GM19395 (cell line): ENCODE measurements at regions not wholly inside any gene's neighbourhood (a gene's known extent, or its start where the extent isn't known, plus 50 kb on each side); places are given as distances from the start of the nearest gene placed in this dataset.

Experiments
- ATAC-seq: cut with Tn5 transposase; IDR thresholded peaks from one replicate; pipeline ENCODE4 v1.9.1; 2021; ENCODE audit warnings: mild to moderate bottlenecking, moderate library complexity; ENCODE audit not compliant: unreplicated experiment

DNA sequence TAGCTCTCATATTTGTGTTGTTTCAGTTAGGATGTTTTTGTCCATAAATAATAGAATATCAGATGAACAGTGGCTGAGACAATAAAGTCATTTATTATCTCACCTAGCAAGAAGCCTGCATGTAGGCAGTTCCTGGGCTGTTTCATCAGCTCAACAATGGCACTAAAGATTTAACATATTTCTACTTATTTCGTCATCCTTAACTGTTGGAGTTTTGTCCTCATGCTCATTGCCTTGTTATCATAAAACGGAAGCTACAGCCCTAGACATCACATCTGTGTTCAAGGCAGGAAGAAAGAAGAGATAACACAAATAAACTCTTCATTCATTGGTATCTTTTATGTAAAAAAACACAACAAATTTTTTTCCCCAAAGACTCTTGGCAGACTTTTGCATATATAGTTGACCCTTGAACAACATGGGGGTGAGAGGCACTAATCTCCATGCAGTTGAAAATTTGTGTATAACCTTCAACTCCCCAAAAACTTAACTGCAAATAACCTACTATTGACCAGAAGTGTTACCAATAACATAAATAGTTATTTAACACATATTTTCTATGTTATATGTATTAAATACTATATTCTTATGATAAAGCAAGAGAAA is 277.2 kb upstream of the ADRA1B start:
- no peak for ATAC-seq

DNA sequence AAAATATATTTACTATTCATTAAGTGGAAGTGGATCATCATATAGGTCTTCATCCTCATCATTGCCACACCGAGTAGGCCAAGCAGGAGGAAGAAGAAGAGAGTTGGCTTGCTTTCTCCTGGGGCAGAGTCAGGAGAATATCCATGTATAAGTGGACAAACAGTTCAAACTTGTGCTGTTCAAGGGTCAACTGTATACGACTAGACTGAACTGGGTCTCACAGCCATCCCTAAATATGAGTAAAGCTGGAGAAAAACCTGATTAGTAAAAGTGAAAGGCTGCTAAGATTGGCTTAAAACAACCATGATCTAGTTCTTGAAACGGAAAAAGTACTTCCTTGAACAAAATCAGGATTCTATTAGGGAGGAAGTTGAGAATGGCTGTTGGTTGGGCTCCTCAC is 276.7 kb upstream of the ADRA1B start:
- no peak for ATAC-seq

DNA sequence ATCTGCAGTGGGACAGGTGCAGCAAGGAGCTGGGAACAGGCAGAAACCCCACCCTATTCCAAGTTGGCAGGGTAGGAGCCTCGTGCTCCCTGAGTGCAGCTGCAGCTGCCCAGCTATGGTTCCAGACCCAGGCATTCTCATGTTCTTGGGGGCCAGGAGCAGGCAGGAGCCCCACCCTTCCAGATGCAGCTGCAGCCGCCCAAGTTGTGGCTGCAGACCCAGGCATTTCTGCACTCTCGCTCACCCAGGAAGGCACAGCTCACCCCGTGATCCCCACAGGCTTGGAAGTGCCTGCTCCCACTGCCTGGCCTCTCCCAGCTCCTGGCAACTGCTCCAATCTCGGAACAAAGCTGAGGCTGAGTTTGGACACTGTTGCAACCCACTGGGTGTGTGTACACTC is 275.8 kb upstream of the ADRA1B start:
- no peak for ATAC-seq

DNA sequence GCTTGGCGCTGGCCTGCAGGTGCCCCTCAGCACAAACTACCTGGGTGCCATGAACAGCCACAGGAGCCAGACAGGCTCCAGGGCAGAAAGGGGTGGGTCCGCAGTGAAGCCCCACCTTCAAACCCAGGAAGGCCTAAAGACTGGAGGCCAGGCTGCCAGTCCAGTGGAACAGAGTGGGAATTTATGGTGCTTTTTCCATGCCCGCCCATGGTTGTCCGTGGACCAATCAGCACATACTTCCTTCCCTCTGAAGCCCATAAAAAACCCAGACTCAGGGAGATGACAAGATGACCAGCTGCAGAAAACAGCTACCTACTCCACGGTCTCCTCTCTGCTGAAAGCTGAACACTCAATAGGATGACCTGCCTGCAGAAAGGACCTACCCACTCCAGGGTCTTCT is 275.4 kb upstream of the ADRA1B start:
- no peak for ATAC-seq

DNA sequence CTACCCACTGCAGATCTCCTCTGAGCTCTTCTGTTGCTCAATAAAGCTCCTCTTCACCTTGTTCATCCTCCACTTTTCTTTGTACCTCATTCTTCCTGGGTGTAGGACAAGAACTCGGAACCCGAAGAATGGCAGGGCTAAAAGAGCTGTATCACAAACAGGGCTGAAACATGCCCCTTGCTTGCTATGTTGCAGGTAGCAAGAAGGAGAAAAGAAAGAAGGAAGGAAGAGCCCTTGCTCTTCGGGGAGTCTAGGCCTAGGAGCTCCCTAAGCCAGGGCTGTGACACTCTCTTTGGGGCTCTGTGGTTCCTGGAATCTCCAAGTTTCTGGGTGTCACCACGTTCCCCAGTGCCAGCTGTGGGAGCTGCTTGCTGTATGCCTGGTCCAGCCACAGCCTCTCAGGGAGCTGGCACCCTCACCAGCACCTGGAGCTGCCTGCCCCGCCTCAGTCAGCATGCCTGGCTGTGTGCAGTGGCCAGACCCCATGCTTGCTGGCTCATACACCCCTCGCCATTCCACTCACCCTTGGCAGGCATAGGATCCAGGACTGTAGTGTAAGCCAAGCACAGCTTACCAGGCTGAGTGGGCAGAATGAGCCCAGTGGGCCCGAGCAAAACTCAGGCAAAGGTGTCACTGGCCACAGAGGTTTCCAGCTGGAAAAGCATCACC is 274.8 kb upstream of the ADRA1B start:
- no peak for ATAC-seq

DNA sequence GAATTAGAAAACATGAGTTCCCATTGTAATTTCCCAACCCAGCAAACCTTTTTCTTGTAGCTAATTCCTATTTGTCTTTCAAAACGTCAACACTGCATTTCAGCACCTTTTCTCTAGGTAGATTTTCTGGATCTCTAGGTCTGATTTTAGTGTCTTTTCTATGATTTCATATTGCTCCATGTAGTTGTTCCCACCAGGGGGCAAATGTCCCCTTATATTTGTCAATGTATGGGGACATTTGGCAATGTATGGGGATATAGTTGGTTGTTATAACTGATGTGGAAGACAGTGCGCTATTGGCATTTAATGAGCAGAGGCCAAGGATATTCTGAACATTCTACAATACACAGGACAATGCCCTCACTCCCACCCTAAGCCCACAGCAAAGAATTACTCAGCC is 273.9 kb upstream of the ADRA1B start:
- no peak for ATAC-seq

DNA sequence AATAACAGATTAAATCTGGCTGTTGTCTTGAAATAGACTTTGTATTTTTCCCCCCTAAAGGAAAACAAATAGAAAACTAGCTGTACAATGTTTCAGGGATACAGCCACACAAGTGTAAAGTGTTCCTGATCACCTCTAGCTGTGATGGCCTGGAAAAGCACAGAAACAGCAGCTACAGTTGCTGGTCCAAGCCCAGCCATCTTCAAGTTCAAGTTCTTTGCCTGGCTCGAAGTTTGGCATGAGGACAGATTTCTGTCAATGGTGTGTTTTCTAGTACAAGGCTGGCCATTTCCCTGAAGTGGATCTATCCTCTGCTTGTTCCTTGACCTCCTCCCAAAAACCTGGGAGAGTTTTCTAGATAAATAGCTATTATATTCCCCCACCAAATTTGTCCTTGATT is 272.2 kb upstream of the ADRA1B start:
- no peak for ATAC-seq

DNA sequence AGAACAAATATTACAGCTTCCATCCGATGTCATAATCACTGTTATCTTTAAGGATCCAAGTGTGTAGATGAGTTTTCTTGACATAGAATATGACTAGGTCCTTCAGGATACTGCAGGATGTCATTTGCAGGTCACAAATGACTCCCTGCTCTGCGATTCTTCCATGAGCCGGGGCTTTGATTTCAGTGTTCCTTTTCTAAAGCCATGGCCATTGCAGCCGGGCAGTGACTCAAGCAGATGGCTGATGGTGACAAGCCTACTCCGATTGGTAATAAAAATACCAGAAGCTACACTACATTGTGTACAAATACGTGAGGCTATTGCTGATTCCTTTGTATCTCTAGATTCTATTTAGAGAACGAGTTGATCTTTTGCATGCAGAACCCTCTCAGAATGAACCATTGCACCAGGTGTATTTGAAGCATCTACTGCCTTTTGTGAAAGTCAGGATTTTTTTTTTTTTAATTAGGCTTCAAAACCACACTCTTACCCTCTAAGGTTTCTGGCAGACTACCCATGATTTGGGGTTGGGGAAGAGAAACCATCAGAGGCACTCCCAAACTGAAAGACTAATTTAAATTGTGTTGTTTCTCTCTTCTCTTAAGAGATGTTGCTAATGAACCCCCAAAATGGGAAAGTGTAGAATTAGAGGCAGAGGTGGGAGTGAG is 271.0 kb upstream of the ADRA1B start:
- ATAC-seq = no peak

DNA sequence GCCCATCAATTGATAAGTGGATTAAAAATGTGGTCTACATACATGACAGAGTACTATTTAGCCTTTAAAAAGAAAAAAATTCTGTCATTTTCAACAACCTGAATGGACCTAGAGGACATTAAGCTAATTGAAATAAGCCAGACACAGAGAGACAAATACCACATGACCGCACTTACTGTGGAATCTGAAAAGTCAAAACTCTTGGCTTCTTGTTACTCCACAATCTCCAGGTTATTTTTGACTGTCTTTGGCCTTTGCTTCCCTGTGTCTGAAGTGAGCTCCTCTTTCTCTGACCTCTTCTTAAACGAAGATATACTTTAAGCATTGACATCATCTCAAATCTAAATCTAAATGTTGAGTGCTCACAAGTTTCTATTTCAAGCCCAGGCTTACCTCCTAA is 265.5 kb upstream of the ADRA1B start:
- no peak for ATAC-seq

DNA sequence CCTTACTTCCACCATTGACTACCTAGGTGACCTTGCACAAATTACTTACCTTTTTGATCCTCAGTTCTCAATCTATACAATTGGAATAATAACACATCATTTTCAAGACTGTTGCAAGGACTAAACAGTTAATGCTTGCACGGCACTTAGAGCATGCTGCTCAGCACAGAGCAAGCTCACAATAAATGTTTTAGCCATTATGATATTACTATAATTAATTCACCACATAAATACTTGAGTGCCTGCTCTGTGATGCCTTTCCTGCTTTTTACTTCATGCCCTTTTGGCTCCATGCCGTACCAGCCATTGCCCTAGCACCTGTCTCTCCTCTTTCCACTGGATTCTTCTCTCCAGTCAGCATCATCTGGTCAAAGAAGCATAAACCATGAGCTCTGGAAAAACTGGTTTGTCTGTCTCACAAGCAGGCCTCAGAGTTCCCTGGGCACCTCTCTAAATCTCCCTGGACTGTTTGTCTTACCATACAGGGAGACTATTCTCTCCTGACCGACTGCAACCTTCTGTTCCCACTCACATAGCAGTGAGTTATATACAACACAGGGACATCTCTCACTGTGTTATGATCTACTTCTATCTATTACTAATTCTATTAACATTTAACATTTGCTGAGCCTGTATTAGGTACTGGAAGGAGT is 260.4 kb upstream of the ADRA1B start:
- ATAC-seq = no peak

DNA sequence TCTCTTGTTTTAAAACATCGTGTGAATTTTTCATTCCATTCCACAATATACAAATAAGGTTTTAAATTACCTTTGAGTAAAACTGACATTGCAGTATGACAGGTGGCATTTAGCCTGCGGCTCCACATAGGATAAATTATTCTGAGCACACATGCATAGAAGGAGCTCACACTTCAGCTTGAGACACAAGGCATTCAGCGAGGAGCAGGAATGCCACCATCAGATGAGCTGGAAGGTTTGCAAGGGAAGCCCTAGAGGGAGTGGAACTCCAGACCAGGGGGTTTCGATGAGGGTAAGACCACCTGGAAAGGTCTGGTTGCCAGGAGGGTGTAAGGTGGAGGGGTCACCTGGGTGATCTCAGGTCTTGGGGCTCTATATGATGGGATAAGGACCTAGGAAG is 259.0 kb upstream of the ADRA1B start:
- ATAC-seq = no peak

DNA sequence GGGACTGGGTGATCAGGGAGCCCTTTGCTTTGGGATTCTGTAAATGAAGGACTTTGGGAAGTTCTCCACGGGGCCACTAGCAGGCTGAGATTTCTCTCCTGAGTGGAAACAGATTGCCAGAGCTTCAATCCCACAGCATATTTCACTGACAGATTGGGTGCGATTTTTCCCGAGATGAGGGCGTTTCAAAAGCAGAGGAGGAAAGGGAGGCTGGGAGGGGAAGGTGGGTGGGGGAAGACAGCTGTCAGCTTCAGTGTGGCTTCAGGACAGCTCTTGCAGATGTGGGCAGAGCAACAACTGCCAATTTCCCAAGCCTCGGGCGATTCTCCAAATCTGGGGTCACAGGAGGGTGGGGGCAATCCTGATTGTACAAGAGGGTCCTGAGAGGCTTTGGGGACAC is 258.5 kb upstream of the ADRA1B start:
- ATAC-seq = no peak

DNA sequence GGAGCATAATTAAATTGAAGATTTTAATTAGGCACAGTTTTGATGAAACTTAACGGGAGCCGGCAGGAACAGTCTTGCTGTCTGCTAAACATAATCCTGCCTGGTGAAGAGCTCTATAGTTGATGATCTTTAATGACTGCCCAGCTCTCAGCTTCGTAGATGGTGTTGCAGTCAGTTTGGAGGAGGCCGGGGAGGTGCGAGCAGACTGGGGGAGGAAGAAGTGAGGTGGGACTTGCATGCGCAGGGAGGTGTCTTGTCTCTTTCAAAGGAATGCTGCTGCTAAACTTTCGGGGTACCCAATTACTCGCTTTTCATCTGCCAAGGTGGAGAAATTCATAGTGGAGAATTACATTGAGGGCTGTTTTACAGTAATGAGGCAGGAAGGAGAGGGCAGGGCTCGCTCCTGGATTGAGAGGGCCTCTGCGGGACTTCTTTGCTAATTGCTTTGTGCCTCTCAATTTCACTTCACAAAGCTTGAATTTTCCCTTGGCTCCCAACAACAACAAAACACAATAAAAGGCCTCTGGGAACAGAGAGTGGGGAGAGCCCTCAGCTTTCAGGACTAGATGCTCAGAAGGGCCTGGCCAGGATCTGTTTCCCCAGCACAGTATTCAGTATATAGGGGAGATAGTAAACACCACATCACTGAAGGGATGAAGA is 257.9 kb upstream of the ADRA1B start:
- no peak for ATAC-seq

DNA sequence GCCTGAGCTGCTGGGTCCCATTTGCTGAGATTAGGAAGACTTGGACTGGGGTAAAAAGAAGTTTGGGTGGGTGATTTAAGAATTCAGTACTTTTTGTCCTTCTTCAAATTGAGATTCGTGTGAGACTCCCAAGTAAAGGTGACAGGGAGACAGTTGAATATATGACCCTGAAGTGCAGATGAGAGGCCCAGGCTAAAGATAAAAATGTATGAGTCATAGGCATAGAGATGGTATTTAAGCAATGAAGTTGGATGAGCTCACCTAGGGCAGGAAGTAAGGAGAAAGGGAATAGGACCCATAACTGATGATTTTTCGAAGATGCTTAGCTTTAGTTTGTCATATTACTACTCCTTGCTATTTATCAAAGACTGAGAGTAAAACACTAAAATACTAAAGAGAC is 255.9 kb upstream of the ADRA1B start:
- no peak for ATAC-seq

DNA sequence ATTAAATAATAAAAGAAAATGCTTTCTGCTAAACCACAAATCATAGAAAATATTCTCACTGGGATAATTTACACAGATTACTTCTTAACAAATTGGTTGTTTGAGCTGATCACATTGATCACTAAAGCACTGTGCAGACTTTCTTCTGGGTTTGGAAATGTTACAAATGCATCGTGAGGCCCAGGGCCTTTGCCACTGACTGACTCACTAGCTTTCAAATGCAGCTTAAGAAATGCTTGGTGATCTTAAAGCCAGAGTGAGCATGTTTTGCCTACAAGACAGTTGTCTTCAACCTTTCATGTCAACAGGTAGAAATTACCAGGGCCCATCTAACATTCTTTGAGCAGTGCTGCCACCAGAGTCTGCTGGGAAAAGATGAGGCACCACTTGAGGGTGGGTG is 252.3 kb upstream of the ADRA1B start:
- ATAC-seq = no peak

DNA sequence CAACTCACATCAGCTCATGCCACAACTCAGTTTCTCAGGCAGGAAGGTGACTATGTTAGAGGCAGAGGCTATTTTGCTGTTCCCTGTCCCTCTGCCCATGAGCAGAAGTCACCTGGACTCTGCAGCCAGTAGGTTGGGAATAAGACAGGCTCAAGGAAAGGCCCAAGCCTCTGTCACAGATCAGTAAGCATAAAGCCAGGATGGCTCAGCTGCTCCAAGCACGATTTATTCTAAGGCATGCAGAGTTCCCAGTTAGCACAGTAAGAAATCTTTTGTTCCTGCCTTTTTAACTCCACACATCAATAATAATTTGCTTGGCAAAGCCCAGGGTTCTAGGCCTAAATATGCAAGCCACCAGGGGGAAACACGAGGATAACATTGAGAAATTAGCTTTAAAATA is 249.0 kb upstream of the ADRA1B start:
- no peak for ATAC-seq

DNA sequence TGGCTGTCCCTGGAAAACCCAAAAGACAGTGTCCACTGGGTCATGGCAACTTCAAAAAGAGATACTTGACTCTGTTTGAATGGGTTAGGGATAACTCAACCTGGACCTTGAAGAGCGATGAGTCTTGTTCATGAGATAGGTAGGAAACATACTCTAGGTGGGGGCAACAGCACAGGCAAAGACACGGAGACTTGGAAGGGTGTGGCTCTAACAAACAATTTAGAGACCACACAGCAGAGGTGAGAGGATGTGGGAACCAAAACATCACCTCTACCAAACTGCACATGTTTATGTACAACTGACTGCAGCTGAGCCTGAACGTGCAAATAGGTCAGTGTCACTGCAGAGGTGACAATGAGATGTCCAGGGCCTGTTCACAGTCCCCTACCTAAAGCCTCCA is 247.7 kb upstream of the ADRA1B start:
- no peak for ATAC-seq

DNA sequence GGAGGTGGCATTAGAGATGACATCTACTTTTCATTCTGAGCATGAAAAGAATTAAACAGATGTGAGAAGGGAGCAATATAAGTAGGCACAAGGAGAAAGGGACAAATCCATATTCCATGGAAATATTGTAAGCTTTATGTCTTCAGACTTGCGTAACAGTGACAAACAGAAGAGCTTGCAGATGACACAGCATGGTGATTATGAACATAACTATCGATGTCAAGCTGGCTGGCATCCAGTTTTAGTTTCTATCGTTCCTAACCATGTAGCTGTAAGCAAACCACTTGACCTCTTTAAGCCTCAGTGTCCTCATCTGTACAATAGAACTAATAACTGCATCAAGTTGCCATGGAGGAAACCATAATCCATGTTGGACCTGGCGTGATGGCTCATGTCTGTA is 246.7 kb upstream of the ADRA1B start:
- no peak for ATAC-seq

DNA sequence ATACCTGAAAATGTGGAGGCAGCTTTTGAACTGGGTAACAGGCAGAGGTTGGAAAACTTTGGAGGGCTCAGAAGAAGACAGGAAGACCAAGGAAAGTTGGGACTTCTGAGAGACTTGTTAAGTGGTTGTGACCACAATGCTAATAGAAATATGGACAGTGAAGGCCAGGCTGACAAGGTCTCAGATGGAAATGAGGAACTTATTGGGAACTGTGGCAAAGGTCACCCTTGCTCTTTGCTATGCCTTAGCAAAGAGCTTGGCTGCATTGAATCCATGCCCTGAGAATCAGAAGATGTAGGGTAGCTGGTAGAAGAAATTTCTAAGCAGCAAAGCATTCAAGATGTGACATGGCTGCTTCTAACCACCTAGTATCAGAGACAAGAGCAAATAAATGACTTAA is 244.4 kb upstream of the ADRA1B start:
- no peak for ATAC-seq

DNA sequence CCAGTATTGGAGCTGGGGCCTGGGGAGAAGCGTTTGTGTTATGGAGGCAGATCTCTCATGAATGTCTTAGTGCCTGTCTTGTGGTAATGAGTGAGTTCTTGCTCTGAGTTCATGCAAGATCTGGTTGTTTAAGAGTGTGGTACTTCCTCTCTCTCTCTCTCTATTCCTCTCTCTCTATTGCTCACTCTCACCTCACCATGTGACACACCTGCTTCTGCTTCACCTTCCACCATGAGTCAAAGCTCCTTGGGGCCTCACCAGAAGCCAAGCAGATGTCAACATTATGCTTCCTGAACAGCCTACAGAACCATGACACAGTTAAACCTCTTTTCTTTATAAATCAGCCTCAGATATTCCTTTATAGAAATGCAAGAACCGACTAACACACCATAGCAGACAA is 242.7 kb upstream of the ADRA1B start:
- no peak for ATAC-seq

DNA sequence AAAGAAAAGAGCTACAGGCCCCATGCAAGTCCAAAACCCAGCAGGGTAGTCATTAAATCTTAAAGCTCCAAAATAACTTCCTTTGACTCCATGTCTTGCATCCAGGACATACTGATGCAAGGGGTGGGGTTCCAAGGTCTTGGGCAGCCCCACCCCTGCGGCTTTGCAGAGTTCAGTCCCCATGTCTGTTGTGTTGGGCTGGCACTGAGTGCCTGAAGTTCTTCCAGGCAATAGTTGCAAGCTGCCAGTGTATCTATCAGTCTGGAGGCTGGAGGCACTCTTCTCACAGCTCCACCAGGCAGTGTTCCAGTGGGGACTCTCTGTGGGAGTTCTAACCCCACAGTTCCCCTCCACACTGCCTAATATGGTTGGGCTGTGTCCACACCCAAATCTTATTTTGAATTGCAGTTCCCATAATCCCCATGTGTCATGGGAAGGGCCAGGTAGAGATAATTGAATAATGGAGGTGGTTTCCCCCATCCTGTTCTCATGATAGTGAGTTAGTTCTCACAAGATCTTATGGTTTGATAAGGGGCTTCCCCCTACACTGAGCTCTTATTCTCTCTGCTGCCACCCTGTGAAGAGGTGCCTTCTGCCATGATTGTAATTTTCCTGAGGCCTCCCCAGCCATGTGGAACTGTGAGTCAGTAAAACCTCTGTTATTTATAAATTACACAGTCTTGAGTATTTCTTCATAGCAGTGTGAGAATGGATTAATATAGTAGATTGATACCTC is 237.5 kb upstream of the ADRA1B start:
- ATAC-seq = no peak
